ENCODE measurements at regions not wholly inside any gene's neighbourhood (a gene's known extent, or its start where the extent isn't known, plus 50 kb on each side); places are given as distances from the start of the nearest gene placed in this dataset.

DNA sequence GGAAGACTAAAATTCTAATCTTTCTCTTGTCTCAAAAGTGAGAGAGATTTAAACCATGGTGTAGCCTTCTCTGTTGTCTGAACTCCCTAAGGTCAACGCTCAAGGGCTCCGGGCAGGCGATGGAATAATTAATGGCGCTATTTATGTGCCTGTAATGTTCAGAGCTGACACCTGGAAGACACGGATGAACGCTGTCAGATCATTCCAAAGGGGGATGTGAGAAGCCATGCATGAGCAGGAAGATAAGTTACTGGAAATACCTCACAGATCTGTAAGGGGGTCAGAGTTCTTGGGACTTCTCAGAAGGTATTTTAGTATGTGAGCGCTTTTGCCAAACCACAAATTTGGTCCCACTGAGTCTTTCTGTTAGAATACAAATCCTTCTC, 73.3 kb upstream of the MTPN start:
- Histone ChIP-seq H3K9ac (no peak overlapping the region), H4K20me1 (ENCODE audit: insufficient read depth) (no peaks in the 10 kb centered on the region), H3K9me3 (ENCODE audit: low read depth) (no peaks in the 10 kb centered on the region), H3K4me2 (ENCODE audit: unreplicated experiment) (no peak overlapping the region), H2AFZ (no peak overlapping the region), H3K4me1 (ENCODE audit: insufficient read depth) (no peaks in the 10 kb centered on the region), H3F3A (ENCODE audit: insufficient read depth) (no peaks in the 10 kb centered on the region), H3K79me2 (ENCODE audit: insufficient read depth) (no peaks in the 10 kb centered on the region), H3K27me3 (replicated peaks; ENCODE audit: insufficient read depth) (no peaks in the 10 kb centered on the region), H3K4me3 (no peak overlapping the region), H3K27ac (no peak overlapping the region), H3K36me3 (ENCODE audit: low read depth) (no peaks in the 10 kb centered on the region), H3K9me2 (ENCODE audit: insufficient read depth) (no peaks in the 10 kb centered on the region)
- no peak for DNase-seq
- WGBS, 2 experiments (ENCODE audit: low coverage in 1 of 2, low lambda C conversion rate in 2 of 2, missing lambda C conversion rate in 2 of 2): 17 to 18% methylated on average over 7 of the region's 7 CpGs
- in situ Hi-C loops (cut with MboI): no loop called here
- no peak for TF ChIP-seq EZH2 (IDR thresholded peaks at IDR 0.05; ENCODE audit: insufficient read depth, poor library complexity, severe bottlenecking)
- no peak for TF ChIP-seq EZH2phosphoT487 (IDR thresholded peaks at IDR 0.05; ENCODE audit: insufficient read depth, low read depth)

DNA sequence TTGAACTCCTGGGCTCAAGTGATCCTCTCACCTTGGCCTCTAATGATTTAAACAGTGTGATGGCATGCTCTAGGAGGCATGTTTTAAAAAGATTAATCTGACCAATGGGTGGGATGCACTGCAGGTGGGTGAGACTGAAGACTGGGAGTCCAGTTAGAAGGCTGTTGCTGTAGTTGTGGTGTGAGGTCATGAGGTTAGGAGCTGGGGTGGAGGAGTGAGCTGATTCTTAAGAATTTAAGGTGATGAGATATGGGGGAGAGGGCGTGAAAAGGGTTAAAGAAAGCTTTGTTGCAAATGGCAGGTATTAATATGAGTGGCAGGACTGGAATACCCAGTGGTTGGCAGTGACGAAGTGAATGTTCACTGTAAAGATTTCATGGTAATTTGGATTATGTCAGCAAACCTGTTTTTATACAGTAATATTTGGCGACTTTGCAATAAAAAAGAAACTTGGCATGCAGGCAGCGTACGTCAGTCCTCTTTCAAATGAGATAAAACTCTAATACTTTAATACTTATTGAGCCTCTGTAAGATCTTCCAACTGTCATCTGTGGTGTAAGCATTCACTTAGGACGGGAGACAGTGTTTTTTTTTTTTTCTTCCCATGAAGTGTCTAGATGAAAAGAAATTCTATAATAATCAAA, 72.8 kb upstream of the MTPN start:
- Histone ChIP-seq H3K27ac (no peak overlapping the region), H3K4me2 (ENCODE audit: unreplicated experiment) (no peak overlapping the region), H3K4me3 (no peak overlapping the region), H2AFZ (no peak overlapping the region), H3K27me3 (replicated peaks; ENCODE audit: insufficient read depth) (no peaks in the 10 kb centered on the region), H3K9me3 (ENCODE audit: low read depth) (no peaks in the 10 kb centered on the region), H3K9me2 (ENCODE audit: insufficient read depth) (no peaks in the 10 kb centered on the region), H3K79me2 (ENCODE audit: insufficient read depth) (no peaks in the 10 kb centered on the region), H3K9ac (no peak overlapping the region), H3K36me3 (ENCODE audit: low read depth) (no peaks in the 10 kb centered on the region), H4K20me1 (ENCODE audit: insufficient read depth) (no peaks in the 10 kb centered on the region), H3K4me1 (ENCODE audit: insufficient read depth) (no peaks in the 10 kb centered on the region), H3F3A (ENCODE audit: insufficient read depth) (no peaks in the 10 kb centered on the region)
- in situ Hi-C loops (cut with MboI): no loop called here
- 13 to 22% methylated on average over 6 of the region's 6 CpGs for WGBS, 2 experiments (ENCODE audit: low coverage in 1 of 2, low lambda C conversion rate in 2 of 2, missing lambda C conversion rate in 2 of 2)
- DNase-seq: no peak
- no peak for TF ChIP-seq EZH2 (IDR thresholded peaks at IDR 0.05; ENCODE audit: insufficient read depth, poor library complexity, severe bottlenecking)
- TF ChIP-seq EZH2phosphoT487 (IDR thresholded peaks at IDR 0.05; ENCODE audit: insufficient read depth, low read depth): no peak

DNA sequence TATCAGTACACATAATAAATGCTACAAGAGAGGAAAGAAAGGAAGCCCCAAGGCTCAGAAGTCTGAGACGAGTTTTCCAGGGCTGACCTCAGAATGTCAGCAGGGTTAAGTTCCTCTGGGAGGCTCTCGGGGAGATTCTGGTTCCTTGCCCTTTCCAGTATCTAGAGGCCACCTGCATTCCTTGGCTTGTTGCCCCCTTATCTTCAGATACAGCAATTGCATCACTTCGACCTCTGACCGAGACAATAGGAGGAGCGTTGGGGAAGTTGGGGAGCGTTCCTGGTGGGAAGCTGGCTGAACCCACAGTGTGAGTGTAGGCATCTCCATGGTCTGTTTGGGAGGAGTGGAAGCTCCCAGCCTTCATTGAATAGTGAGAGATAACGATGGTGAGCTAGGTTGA, 72.0 kb upstream of the MTPN start:
- Histone ChIP-seq H3K4me2 (ENCODE audit: unreplicated experiment) (no peak overlapping the region), H3K4me1 (ENCODE audit: insufficient read depth) (no peaks in the 10 kb centered on the region), H3K27ac (no peak overlapping the region), H3K9me2 (ENCODE audit: insufficient read depth) (no peaks in the 10 kb centered on the region), H2AFZ (no peak overlapping the region), H3K9me3 (ENCODE audit: low read depth) (no peaks in the 10 kb centered on the region), H3K4me3 (no peak overlapping the region), H3F3A (ENCODE audit: insufficient read depth) (no peaks in the 10 kb centered on the region), H3K9ac (no peak overlapping the region), H4K20me1 (ENCODE audit: insufficient read depth) (no peaks in the 10 kb centered on the region), H3K27me3 (replicated peaks; ENCODE audit: insufficient read depth) (no peaks in the 10 kb centered on the region), H3K36me3 (ENCODE audit: low read depth) (no peaks in the 10 kb centered on the region), H3K79me2 (ENCODE audit: insufficient read depth) (no peaks in the 10 kb centered on the region)
- in situ Hi-C loops (cut with MboI): no loop called here
- no peak for DNase-seq
- no peak for TF ChIP-seq EZH2phosphoT487 (IDR thresholded peaks at IDR 0.05; ENCODE audit: insufficient read depth, low read depth)
- TF ChIP-seq EZH2 (IDR thresholded peaks at IDR 0.05; ENCODE audit: insufficient read depth, poor library complexity, severe bottlenecking): no peak
- WGBS, 2 experiments (ENCODE audit: low coverage in 1 of 2, low lambda C conversion rate in 2 of 2, missing lambda C conversion rate in 2 of 2): 45 to 53% methylated on average over 7 of the region's 7 CpGs

DNA sequence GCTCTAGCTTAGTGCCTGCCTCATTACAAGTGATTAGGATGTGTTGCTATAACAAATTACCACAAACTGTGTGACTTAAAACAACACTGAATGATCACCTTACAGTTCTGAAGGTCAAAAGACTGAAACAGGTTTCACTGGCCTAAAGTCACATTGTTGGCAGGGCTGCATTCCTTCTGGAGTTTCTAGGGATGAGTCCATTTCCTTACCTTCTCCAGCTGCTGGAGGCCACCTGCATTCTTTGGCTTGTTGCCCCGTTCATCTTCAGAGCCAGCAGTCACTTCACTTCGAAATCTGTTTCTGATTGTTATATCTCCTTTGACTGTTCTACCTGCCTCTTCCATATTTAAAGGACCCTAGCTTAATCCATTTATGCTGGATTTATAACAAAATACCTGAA, 69.4 kb upstream of the MTPN start:
- in situ Hi-C loops (cut with MboI): no loop called here
- no peaks in the 10 kb centered on the region for H3F3A ChIP-seq (ENCODE audit: insufficient read depth)
- TF ChIP-seq EZH2phosphoT487 (IDR thresholded peaks at IDR 0.05; ENCODE audit: insufficient read depth, low read depth): no peak
- TF ChIP-seq EZH2 (IDR thresholded peaks at IDR 0.05; ENCODE audit: insufficient read depth, poor library complexity, severe bottlenecking): no peak
- no peak overlapping the region for H2AFZ ChIP-seq
- no peak for DNase-seq
- no peaks in the 10 kb centered on the region for H3K9me3 ChIP-seq (ENCODE audit: low read depth)
- H3K9ac ChIP-seq: no peak overlapping the region
- H3K4me3 ChIP-seq: no peak overlapping the region
- H3K9me2 ChIP-seq (ENCODE audit: insufficient read depth): no peaks in the 10 kb centered on the region
- no peaks in the 10 kb centered on the region for H3K36me3 ChIP-seq (ENCODE audit: low read depth)
- H3K4me2 ChIP-seq (ENCODE audit: unreplicated experiment): no peak overlapping the region
- no peaks in the 10 kb centered on the region for H3K4me1 ChIP-seq (ENCODE audit: insufficient read depth)
- no peaks in the 10 kb centered on the region for H3K27me3 ChIP-seq (replicated peaks; ENCODE audit: insufficient read depth)
- no peaks in the 10 kb centered on the region for H4K20me1 ChIP-seq (ENCODE audit: insufficient read depth)
- H3K27ac ChIP-seq: no peak overlapping the region
- WGBS, 2 experiments (ENCODE audit: low coverage in 1 of 2, low lambda C conversion rate in 2 of 2, missing lambda C conversion rate in 2 of 2): 20 to 23% methylated on average over 2 of the region's 2 CpGs
- no peaks in the 10 kb centered on the region for H3K79me2 ChIP-seq (ENCODE audit: insufficient read depth)

DNA sequence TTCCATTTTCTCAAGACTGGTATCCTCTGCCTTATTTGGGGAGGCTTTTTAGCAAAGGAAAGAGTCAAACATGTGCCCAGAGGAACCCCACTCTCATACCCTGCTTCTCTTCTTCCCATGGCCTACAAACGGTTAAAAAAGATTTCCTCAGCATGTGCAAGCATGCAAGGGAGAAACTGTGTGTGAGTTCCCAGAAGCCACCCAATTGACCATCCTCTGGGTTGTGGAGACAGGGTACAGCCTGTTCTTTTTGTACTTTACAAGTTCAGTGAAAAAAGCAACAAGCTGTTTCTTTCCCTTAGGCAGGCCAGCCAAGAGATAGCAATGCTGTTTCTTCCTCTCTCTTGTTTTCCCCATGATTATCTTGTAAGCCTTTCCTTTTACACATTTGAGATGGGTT, 68.8 kb upstream of the MTPN start:
- H3K27me3 ChIP-seq (replicated peaks; ENCODE audit: insufficient read depth): no peaks in the 10 kb centered on the region
- no peak overlapping the region for H3K4me2 ChIP-seq (ENCODE audit: unreplicated experiment)
- no peaks in the 10 kb centered on the region for H4K20me1 ChIP-seq (ENCODE audit: insufficient read depth)
- no peaks in the 10 kb centered on the region for H3K36me3 ChIP-seq (ENCODE audit: low read depth)
- no peaks in the 10 kb centered on the region for H3K4me1 ChIP-seq (ENCODE audit: insufficient read depth)
- H3F3A ChIP-seq (ENCODE audit: insufficient read depth): no peaks in the 10 kb centered on the region
- H3K79me2 ChIP-seq (ENCODE audit: insufficient read depth): no peaks in the 10 kb centered on the region
- WGBS, 2 experiments (ENCODE audit: low coverage in 1 of 2, low lambda C conversion rate in 2 of 2, missing lambda C conversion rate in 2 of 2): 5 to 14% methylated on average over 1 of the region's 1 CpG
- no peak overlapping the region for H2AFZ ChIP-seq
- H3K9me2 ChIP-seq (ENCODE audit: insufficient read depth): no peaks in the 10 kb centered on the region
- TF ChIP-seq EZH2 (IDR thresholded peaks at IDR 0.05; ENCODE audit: insufficient read depth, poor library complexity, severe bottlenecking) (no peak), EZH2phosphoT487 (IDR thresholded peaks at IDR 0.05; ENCODE audit: insufficient read depth, low read depth) (no peak)
- H3K4me3 ChIP-seq: no peak overlapping the region
- no peak overlapping the region for H3K9ac ChIP-seq
- no peak for DNase-seq
- in situ Hi-C loops (cut with MboI): no loop called here
- H3K27ac ChIP-seq: no peak overlapping the region
- H3K9me3 ChIP-seq (ENCODE audit: low read depth): no peaks in the 10 kb centered on the region

Measured in GM23248 (cell line).